ENCODE measurements at regions not wholly inside any gene's neighbourhood (a gene's known extent, or its start where the extent isn't known, plus 50 kb on each side); places are given as distances from the start of the nearest gene placed in this dataset.
"Not testable (repeated sequence)": the region's sequence is repeated elsewhere in the genome, so short reads cannot be mapped to it uniquely, and the experiment has no call there.

GRCh38 chr4:12105519-12105918 is 676.8 kb upstream of the HS3ST1 start:
- Histone ChIP-seq H3K4me3 (ENCODE audit: insufficient read length, low read depth) (no peak overlapping the region), H3K4me1 (ENCODE audit: insufficient read depth, insufficient read length) (no peaks in the 10 kb centered on the region)
- no peak for DNase-seq (ENCODE audit: low read depth, low spot score)

GRCh38 chr4:12089920-12090319 is 661.2 kb upstream of the HS3ST1 start:
- not testable (repeated sequence) for H3K4me3 ChIP-seq (ENCODE audit: insufficient read length, low read depth); H3K36me3 ChIP-seq (ENCODE audit: insufficient read depth, insufficient read length, low read length); DNase-seq (ENCODE audit: low read depth, low spot score); H3K4me1 ChIP-seq (ENCODE audit: insufficient read depth, insufficient read length); H3K9ac ChIP-seq (ENCODE audit: insufficient read length, low read depth); H3K27me3 ChIP-seq (ENCODE audit: insufficient read depth, insufficient read length)
- peaks cover 16% of the 10 kb centered on the region for H3K9me3 ChIP-seq (ENCODE audit: insufficient read depth, low read length)

More at GRCh38 chr4:12105519-12105918, 676.8 kb upstream of the HS3ST1 start:
- Histone ChIP-seq H3K9ac (ENCODE audit: insufficient read length, low read depth) (no peak overlapping the region), H3K36me3 (ENCODE audit: insufficient read depth, insufficient read length, low read length) (no peaks in the 10 kb centered on the region), H3K9me3 (ENCODE audit: insufficient read depth, low read length) (peaks cover 5% of the 10 kb centered on the region; the same call in 1 of the 2 replicates), H3K27me3 (ENCODE audit: insufficient read depth, insufficient read length) (no peaks in the 10 kb centered on the region)
- TF ChIP-seq SUZ12 (IDR thresholded peaks at IDR 0.05; ENCODE audit: extremely low read depth, insufficient read depth, insufficient read length): no peak
- TF ChIP-seq YY1 (IDR thresholded peaks at IDR 0.05; ENCODE audit: insufficient read depth, insufficient read length): no peak
- TF ChIP-seq ZNF274 (IDR thresholded peaks at IDR 0.05; ENCODE audit: low read depth, low read length): no peak

GRCh38 chr4:12084690-12085089 is 656.0 kb upstream of the HS3ST1 start:
- no peak overlapping the region for H3K4me3 ChIP-seq (ENCODE audit: insufficient read length, low read depth)
- no peaks in the 10 kb centered on the region for H3K4me1 ChIP-seq (ENCODE audit: insufficient read depth, insufficient read length)
- H3K9ac ChIP-seq (ENCODE audit: insufficient read length, low read depth): no peak overlapping the region
- no peak for DNase-seq (ENCODE audit: low read depth, low spot score)
- no peaks in the 10 kb centered on the region for H3K27me3 ChIP-seq (ENCODE audit: insufficient read depth, insufficient read length)
- no peaks in the 10 kb centered on the region for H3K36me3 ChIP-seq (ENCODE audit: insufficient read depth, insufficient read length, low read length)
- H3K9me3 ChIP-seq (ENCODE audit: insufficient read depth, low read length): peaks cover 11% of the 10 kb centered on the region
- TF ChIP-seq ZNF274 (IDR thresholded peaks at IDR 0.05; ENCODE audit: low read depth, low read length) (no peak), YY1 (IDR thresholded peaks at IDR 0.05; ENCODE audit: insufficient read depth, insufficient read length) (no peak), SUZ12 (IDR thresholded peaks at IDR 0.05; ENCODE audit: extremely low read depth, insufficient read depth, insufficient read length) (no peak)

- Histone ChIP-seq H3K36me3 (ENCODE audit: insufficient read depth, insufficient read length, low read length) (no peaks in the 10 kb centered on the region), H3K27me3 (ENCODE audit: insufficient read depth, insufficient read length) (no peaks in the 10 kb centered on the region), H3K4me3 (ENCODE audit: insufficient read length, low read depth) (no peak overlapping the region), H3K9ac (ENCODE audit: insufficient read length, low read depth) (no peak overlapping the region), H3K4me1 (ENCODE audit: insufficient read depth, insufficient read length) (no peaks in the 10 kb centered on the region), H3K9me3 (ENCODE audit: insufficient read depth, low read length) (no peaks in the 10 kb centered on the region)
- TF ChIP-seq SUZ12 (IDR thresholded peaks at IDR 0.05; ENCODE audit: extremely low read depth, insufficient read depth, insufficient read length): no peak
- TF ChIP-seq ZNF274 (IDR thresholded peaks at IDR 0.05; ENCODE audit: low read depth, low read length): no peak
- no peak for TF ChIP-seq YY1 (IDR thresholded peaks at IDR 0.05; ENCODE audit: insufficient read depth, insufficient read length)
- no peak for DNase-seq (ENCODE audit: low read depth, low spot score)
Observed at GRCh38 chr4:12071316-12071715, 642.6 kb upstream of the HS3ST1 start.

- no peak overlapping the region for H3K9ac ChIP-seq (ENCODE audit: insufficient read length, low read depth)
- DNase-seq (ENCODE audit: low read depth, low spot score): no peak
- no peaks in the 10 kb centered on the region for H3K27me3 ChIP-seq (ENCODE audit: insufficient read depth, insufficient read length)
- no peaks in the 10 kb centered on the region for H3K9me3 ChIP-seq (ENCODE audit: insufficient read depth, low read length)
- H3K4me1 ChIP-seq (ENCODE audit: insufficient read depth, insufficient read length): no peaks in the 10 kb centered on the region
- TF ChIP-seq ZNF274 (IDR thresholded peaks at IDR 0.05; ENCODE audit: low read depth, low read length) (no peak), YY1 (IDR thresholded peaks at IDR 0.05; ENCODE audit: insufficient read depth, insufficient read length) (no peak), SUZ12 (IDR thresholded peaks at IDR 0.05; ENCODE audit: extremely low read depth, insufficient read depth, insufficient read length) (no peak)
- no peak overlapping the region for H3K4me3 ChIP-seq (ENCODE audit: insufficient read length, low read depth)
- no peaks in the 10 kb centered on the region for H3K36me3 ChIP-seq (ENCODE audit: insufficient read depth, insufficient read length, low read length)
Observed at GRCh38 chr4:12053966-12054365, 625.3 kb upstream of the HS3ST1 start.

GRCh38 chr4:12053556-12053955 is 624.9 kb upstream of the HS3ST1 start:
- Histone ChIP-seq H3K4me3 (ENCODE audit: insufficient read length, low read depth) (no peak overlapping the region), H3K9me3 (ENCODE audit: insufficient read depth, low read length) (no peaks in the 10 kb centered on the region), H3K27me3 (ENCODE audit: insufficient read depth, insufficient read length) (no peaks in the 10 kb centered on the region), H3K36me3 (ENCODE audit: insufficient read depth, insufficient read length, low read length) (no peaks in the 10 kb centered on the region), H3K9ac (ENCODE audit: insufficient read length, low read depth) (no peak overlapping the region), H3K4me1 (ENCODE audit: insufficient read depth, insufficient read length) (no peaks in the 10 kb centered on the region)
- no peak for DNase-seq (ENCODE audit: low read depth, low spot score)
- TF ChIP-seq ZNF274 (IDR thresholded peaks at IDR 0.05; ENCODE audit: low read depth, low read length): no peak
- no peak for TF ChIP-seq YY1 (IDR thresholded peaks at IDR 0.05; ENCODE audit: insufficient read depth, insufficient read length)
- no peak for TF ChIP-seq SUZ12 (IDR thresholded peaks at IDR 0.05; ENCODE audit: extremely low read depth, insufficient read depth, insufficient read length)

- Histone ChIP-seq H3K36me3 (ENCODE audit: insufficient read depth, insufficient read length, low read length) (no peaks in the 10 kb centered on the region), H3K4me1 (ENCODE audit: insufficient read depth, insufficient read length) (no peaks in the 10 kb centered on the region), H3K9me3 (ENCODE audit: insufficient read depth, low read length) (no peaks in the 10 kb centered on the region), H3K27me3 (ENCODE audit: insufficient read depth, insufficient read length) (no peaks in the 10 kb centered on the region), H3K4me3 (ENCODE audit: insufficient read length, low read depth) (no peak overlapping the region), H3K9ac (ENCODE audit: insufficient read length, low read depth) (no peak overlapping the region)
- TF ChIP-seq SUZ12 (IDR thresholded peaks at IDR 0.05; ENCODE audit: extremely low read depth, insufficient read depth, insufficient read length): no peak
- no peak for TF ChIP-seq YY1 (IDR thresholded peaks at IDR 0.05; ENCODE audit: insufficient read depth, insufficient read length)
- TF ChIP-seq ZNF274 (IDR thresholded peaks at IDR 0.05; ENCODE audit: low read depth, low read length): no peak
- peak; percentile 67 for DNase-seq (ENCODE audit: low read depth, low spot score)
Observed at GRCh38 chr4:12050357-12050756, 621.7 kb upstream of the HS3ST1 start.

DNA sequence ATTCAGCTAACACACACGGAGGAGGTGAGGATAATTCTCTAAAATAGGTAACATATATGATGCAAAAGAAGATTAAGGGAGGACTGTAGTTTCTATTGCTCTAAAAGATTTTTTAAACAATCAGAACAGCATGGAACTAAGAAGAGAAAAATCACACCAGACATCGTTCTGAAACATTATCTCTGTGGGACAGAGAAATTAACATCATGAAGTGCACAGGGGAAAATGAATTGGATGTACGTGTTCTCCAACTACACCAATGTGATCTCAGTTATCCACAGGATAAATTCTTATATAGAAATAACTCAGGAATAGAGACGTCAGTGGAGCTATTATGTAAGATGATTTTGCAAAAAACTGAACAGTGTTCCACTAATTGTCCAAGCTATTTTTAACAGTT is 614.1 kb upstream of the HS3ST1 start:
- no peak for DNase-seq (ENCODE audit: low read depth, low spot score)
- no peaks in the 10 kb centered on the region for H3K27me3 ChIP-seq (ENCODE audit: insufficient read depth, insufficient read length)
- no peak for TF ChIP-seq YY1 (IDR thresholded peaks at IDR 0.05; ENCODE audit: insufficient read depth, insufficient read length)
- no peak for TF ChIP-seq ZNF274 (IDR thresholded peaks at IDR 0.05; ENCODE audit: low read depth, low read length)
- TF ChIP-seq SUZ12 (IDR thresholded peaks at IDR 0.05; ENCODE audit: extremely low read depth, insufficient read depth, insufficient read length): no peak
- H3K4me1 ChIP-seq (ENCODE audit: insufficient read depth, insufficient read length): no peaks in the 10 kb centered on the region
- peaks cover 27% of the 10 kb centered on the region for H3K9me3 ChIP-seq (ENCODE audit: insufficient read depth, low read length)
- no peaks in the 10 kb centered on the region for H3K36me3 ChIP-seq (ENCODE audit: insufficient read depth, insufficient read length, low read length)
- no peak overlapping the region for H3K9ac ChIP-seq (ENCODE audit: insufficient read length, low read depth)
- H3K4me3 ChIP-seq (ENCODE audit: insufficient read length, low read depth): no peak overlapping the region

All from NT2/D1 (cell line).